H9 (cell line): ENCODE measurements at regions not wholly inside any gene's neighbourhood (a gene's known extent, or its start where the extent isn't known, plus 50 kb on each side); places are given as distances from the start of the nearest gene placed in this dataset.

Source experiments
- DNase-seq: peaks from one replicate; pipeline ENCODE4 v3.0.0-alpha.2; 2017
- H2AFZ ChIP-seq: one replicate; pipeline ENCODE4 v1.6.1; 2013; ENCODE audit warnings: mild to moderate bottlenecking, low read length, control low read depth, moderate library complexity
- H2AK5ac ChIP-seq: 2 replicates; pipeline ENCODE4 v1.6.1; 2013; ENCODE audit warnings: low read length, control low read depth, mixed read lengths; ENCODE audit not compliant: insufficient read length
- H2BK120ac ChIP-seq: one replicate; pipeline ENCODE4 v1.6.1; 2013; ENCODE audit warnings: low read depth, mild to moderate bottlenecking, low read length, control low read depth, inconsistent platforms; ENCODE audit not compliant: poor library complexity, severe bottlenecking
- H2BK12ac ChIP-seq: 2 replicates; pipeline ENCODE4 v1.6.1; 2013; ENCODE audit warnings: low read length, control low read depth, mixed read lengths, low read depth; ENCODE audit not compliant: insufficient read length
- H2BK15ac ChIP-seq: 2 replicates; pipeline ENCODE4 v1.6.1; 2013; ENCODE audit warnings: low read depth, low read length, control low read depth
- H2BK20ac ChIP-seq: one replicate; pipeline ENCODE4 v1.6.1; 2013; ENCODE audit warnings: low read depth, mild to moderate bottlenecking, low read length, control low read depth, inconsistent platforms; ENCODE audit not compliant: poor library complexity, severe bottlenecking
- H2BK5ac ChIP-seq: 2 replicates; pipeline ENCODE4 v1.6.1; 2013; ENCODE audit warnings: low read length, control low read depth, mixed read lengths; ENCODE audit not compliant: insufficient read length
- H3K14ac ChIP-seq: 2 replicates; pipeline ENCODE4 v1.6.1; 2013; ENCODE audit warnings: low read length, control low read depth; ENCODE audit not compliant: insufficient read depth
- H3K18ac ChIP-seq: 2 replicates; pipeline ENCODE4 v1.6.1; 2013; ENCODE audit warnings: low read depth, mild to moderate bottlenecking, mixed read lengths, low read length, control low read depth; ENCODE audit not compliant: insufficient read length
- H3K23ac ChIP-seq: 2 replicates; pipeline ENCODE4 v1.6.1; 2013; ENCODE audit warnings: low read length, control low read depth, mixed read lengths, low read depth; ENCODE audit not compliant: insufficient read length
- H3K23me2 ChIP-seq: 2 replicates; pipeline ENCODE4 v1.6.1; 2013; ENCODE audit warnings: low read depth, mild to moderate bottlenecking, mixed read lengths, low read length, control low read depth; ENCODE audit not compliant: insufficient read length, poor library complexity, severe bottlenecking
- H3K27ac ChIP-seq: 2 replicates; pipeline ENCODE4 v1.5.1; 2013; ENCODE audit warnings: low read length, control low read depth, mixed read lengths, low read depth; ENCODE audit not compliant: insufficient read length
- H3K27me3 ChIP-seq: 2 replicates; pipeline ENCODE4 v1.6.1; 2013; ENCODE audit warnings: low read length, control low read depth, inconsistent platforms; ENCODE audit not compliant: insufficient read depth
- H3K4ac ChIP-seq: 2 replicates; pipeline ENCODE4 v1.6.1; 2013; ENCODE audit warnings: low read depth, mild to moderate bottlenecking, control low read depth, inconsistent platforms, low read length, moderate library complexity
- H3K4me1 ChIP-seq: 2 replicates; pipeline ENCODE4 v1.6.1; 2013; ENCODE audit warnings: low read length, control low read depth, inconsistent platforms; ENCODE audit not compliant: insufficient read depth
- H3K4me2 ChIP-seq: 2 replicates; pipeline ENCODE4 v1.6.1; 2013; ENCODE audit warnings: low read length, control low read depth, mixed read lengths; ENCODE audit not compliant: insufficient read length, insufficient read depth
- H3K56ac ChIP-seq: 2 replicates; pipeline ENCODE4 v1.6.1; 2013; ENCODE audit warnings: low read depth, mild to moderate bottlenecking, mixed read lengths, low read length, control low read depth; ENCODE audit not compliant: insufficient read length
- H3K79me1 ChIP-seq: 2 replicates; pipeline ENCODE4 v1.6.1; 2013; ENCODE audit warnings: low read depth, mild to moderate bottlenecking, moderate library complexity, low read length, control low read depth, inconsistent platforms; ENCODE audit not compliant: insufficient read depth, poor library complexity, severe bottlenecking
- H3K79me2 ChIP-seq: 2 replicates; pipeline ENCODE4 v1.6.1; 2013; ENCODE audit warnings: low read length, control low read depth, inconsistent platforms; ENCODE audit not compliant: insufficient read depth
- H3K9ac ChIP-seq: 2 replicates; pipeline ENCODE4 v1.6.1; 2013; ENCODE audit warnings: low read length, control low read depth, mixed read lengths; ENCODE audit not compliant: insufficient read length; ENCODE audit errors: extremely low read depth
- H3K9me3 ChIP-seq: one replicate; pipeline ENCODE4 v1.6.1; 2013; ENCODE audit warnings: low read depth, low read length, inconsistent platforms; ENCODE audit not compliant: control insufficient read depth
- H3T11ph ChIP-seq: one replicate; pipeline ENCODE4 v1.6.1; 2013; ENCODE audit warnings: mild to moderate bottlenecking, low read length, control low read depth, inconsistent platforms
- H4K20me1 ChIP-seq: one replicate; pipeline ENCODE4 v1.6.1; 2013; ENCODE audit not compliant: control insufficient read depth, insufficient read length, insufficient read depth
- H4K5ac ChIP-seq: 2 replicates; pipeline ENCODE4 v1.6.1; 2013; ENCODE audit warnings: low read depth, mild to moderate bottlenecking, mixed read lengths, low read length, control low read depth; ENCODE audit not compliant: insufficient read length
- H4K8ac ChIP-seq: replicated peaks from 2 replicates; pipeline ENCODE4 v1.6.1; 2013; ENCODE audit warnings: low read length, control low read depth, mixed read lengths, low read depth; ENCODE audit not compliant: insufficient read length
- H4K91ac ChIP-seq: 2 replicates; pipeline ENCODE4 v1.6.1; 2013; ENCODE audit warnings: low read depth, mild to moderate bottlenecking, moderate library complexity, mixed read lengths, low read length, control low read depth; ENCODE audit not compliant: insufficient read length
- H3K27ac Mint-ChIP-seq, 3 experiments: 2 replicates in 2 of 3; 3 replicates in 1 of 3; pipeline ENCODE4 v1.8.0; 2020 to 2021; ENCODE audit warnings: mixed read lengths in 3 of 3, mild to moderate bottlenecking in 1 of 3, moderate library complexity in 1 of 3
- H3K27me3 Mint-ChIP-seq: 2 replicates; pipeline ENCODE4 v1.8.0; 2021; ENCODE audit warnings: low read depth, mild to moderate bottlenecking, moderate library complexity, mixed read lengths
- H3K36me3 Mint-ChIP-seq, 3 experiments: 2 replicates in 2 of 3; 3 replicates in 1 of 3; pipeline ENCODE4 v1.8.0; 2020 to 2021; ENCODE audit warnings: low read depth in 3 of 3, mixed read lengths in 3 of 3; ENCODE audit not compliant: insufficient read depth in 1 of 3
- H3K4me1 Mint-ChIP-seq, 2 experiments: 2 replicates each; pipeline ENCODE4 v1.8.0; 2020; ENCODE audit warnings: mixed read lengths in 2 of 2
- H3K4me3 Mint-ChIP-seq, 2 experiments: 2 replicates in 1 of 2; 3 replicates in 1 of 2; pipeline ENCODE4 v1.8.0; 2020 to 2021; ENCODE audit warnings: mild to moderate bottlenecking in 2 of 2, mixed read lengths in 2 of 2, moderate library complexity in 1 of 2
- H3K9me3 Mint-ChIP-seq, 2 experiments: 2 replicates in 1 of 2; 3 replicates in 1 of 2; pipeline ENCODE4 v1.8.0; 2020; ENCODE audit warnings: mild to moderate bottlenecking in 2 of 2, mixed read lengths in 2 of 2, moderate library complexity in 1 of 2
- TF ChIP-seq, protein P1 (sequence below): fragments of 200-600 bp; sonication (generic); conservative IDR thresholded peaks from 3 replicates; pipeline ENCODE4 v1.8.0; 2021; ENCODE audit warnings: antibody characterized with exemption, mild to moderate bottlenecking

DNA sequence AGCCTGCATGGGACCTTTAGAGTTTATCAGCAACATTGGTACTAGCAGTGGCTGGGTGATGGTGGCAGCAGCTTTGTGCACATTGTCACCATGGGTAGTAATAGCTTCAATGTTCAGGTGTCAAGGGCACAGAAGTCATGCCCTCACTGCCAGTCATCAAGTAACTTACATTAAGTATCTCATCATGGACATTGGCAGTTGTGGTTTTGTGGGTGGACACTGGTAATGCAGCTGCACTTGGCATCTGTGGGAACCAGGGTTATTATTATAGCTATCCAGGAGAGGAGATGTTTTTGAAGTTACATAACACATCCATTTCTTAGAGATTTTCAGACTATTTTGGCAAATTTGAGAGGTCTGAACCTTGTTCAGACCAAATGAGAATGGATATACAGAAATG lies 243.2 kb upstream of the NOCT start:
- no peak overlapping the region for H3K14ac ChIP-seq
- no peak overlapping the region for H3K56ac ChIP-seq
- no peak overlapping the region for H2AFZ ChIP-seq
- no peak overlapping the region for H2BK20ac ChIP-seq
- H2BK15ac ChIP-seq: no peak overlapping the region
- no peak overlapping the region for H2BK12ac ChIP-seq
- H4K8ac ChIP-seq: no peak overlapping the region
- no peaks in the 10 kb centered on the region for H3K23me2 ChIP-seq
- H2BK120ac ChIP-seq: no peak overlapping the region
- H4K5ac ChIP-seq: no peak overlapping the region
- no peak for DNase-seq
- no peaks in the 10 kb centered on the region for H3K4me1 ChIP-seq
- Mint-ChIP-seq H3K36me3 (no peaks in the 10 kb centered on the region), H3K9me3 (no peaks in the 10 kb centered on the region), H3K27ac (no peak overlapping the region), H3K4me1 (peaks cover 6 to 9% of the 10 kb centered on the region in 2 experiments), H3K27me3 (no peaks in the 10 kb centered on the region; the same call in 1 of the 2 replicates), H3K4me3 (no peak overlapping the region)
- H3K18ac ChIP-seq: no peak overlapping the region
- H3K9me3 ChIP-seq: no peaks in the 10 kb centered on the region
- H3K27me3 ChIP-seq: no peaks in the 10 kb centered on the region
- no peak overlapping the region for H3K9ac ChIP-seq
- TF ChIP-seq, protein P1, sequence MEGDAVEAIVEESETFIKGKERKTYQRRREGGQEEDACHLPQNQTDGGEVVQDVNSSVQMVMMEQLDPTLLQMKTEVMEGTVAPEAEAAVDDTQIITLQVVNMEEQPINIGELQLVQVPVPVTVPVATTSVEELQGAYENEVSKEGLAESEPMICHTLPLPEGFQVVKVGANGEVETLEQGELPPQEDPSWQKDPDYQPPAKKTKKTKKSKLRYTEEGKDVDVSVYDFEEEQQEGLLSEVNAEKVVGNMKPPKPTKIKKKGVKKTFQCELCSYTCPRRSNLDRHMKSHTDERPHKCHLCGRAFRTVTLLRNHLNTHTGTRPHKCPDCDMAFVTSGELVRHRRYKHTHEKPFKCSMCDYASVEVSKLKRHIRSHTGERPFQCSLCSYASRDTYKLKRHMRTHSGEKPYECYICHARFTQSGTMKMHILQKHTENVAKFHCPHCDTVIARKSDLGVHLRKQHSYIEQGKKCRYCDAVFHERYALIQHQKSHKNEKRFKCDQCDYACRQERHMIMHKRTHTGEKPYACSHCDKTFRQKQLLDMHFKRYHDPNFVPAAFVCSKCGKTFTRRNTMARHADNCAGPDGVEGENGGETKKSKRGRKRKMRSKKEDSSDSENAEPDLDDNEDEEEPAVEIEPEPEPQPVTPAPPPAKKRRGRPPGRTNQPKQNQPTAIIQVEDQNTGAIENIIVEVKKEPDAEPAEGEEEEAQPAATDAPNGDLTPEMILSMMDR: no peak
- H3K27ac ChIP-seq: no peak overlapping the region
- no peak overlapping the region for H2AK5ac ChIP-seq
- H3K79me2 ChIP-seq: no peaks in the 10 kb centered on the region
- H3K23ac ChIP-seq: no peak overlapping the region
- H4K91ac ChIP-seq: no peak overlapping the region
- H3K4me2 ChIP-seq: no peak overlapping the region
- no peaks in the 10 kb centered on the region for H4K20me1 ChIP-seq
- no peak overlapping the region for H3K4ac ChIP-seq
- no peak overlapping the region for H2BK5ac ChIP-seq
- no peak overlapping the region for H3T11ph ChIP-seq
- H3K79me1 ChIP-seq: no peaks in the 10 kb centered on the region
